Nephron progenitor cell (in vitro differentiated cells): ENCODE measurements at regions not wholly inside any gene's neighbourhood (a gene's known extent, or its start where the extent isn't known, plus 50 kb on each side); places are given as distances from the start of the nearest gene placed in this dataset.

Experiments used
- DNase-seq: peaks from one replicate; pipeline ENCODE4 v3.0.0; 2021
- H3K27ac Mint-ChIP-seq: 2 replicates; pipeline ENCODE4 v1.8.0; 2021; ENCODE audit warnings: mild to moderate bottlenecking, moderate library complexity, mixed read lengths
- H3K27me3 Mint-ChIP-seq: 2 replicates; pipeline ENCODE4 v1.8.0; 2021; ENCODE audit warnings: mild to moderate bottlenecking, low read depth, mixed read lengths; ENCODE audit not compliant: poor library complexity
- H3K36me3 Mint-ChIP-seq: 2 replicates; pipeline ENCODE4 v1.8.0; 2021; ENCODE audit warnings: low read depth, mixed read lengths
- H3K4me1 Mint-ChIP-seq: 2 replicates; pipeline ENCODE4 v1.8.0; 2021; ENCODE audit warnings: mixed read lengths
- H3K4me3 Mint-ChIP-seq: 2 replicates; pipeline ENCODE4 v1.8.0; 2021; ENCODE audit warnings: mild to moderate bottlenecking, moderate library complexity, mixed read lengths
- H3K9me3 Mint-ChIP-seq: 2 replicates; pipeline ENCODE4 v1.8.0; 2021; ENCODE audit warnings: mild to moderate bottlenecking, moderate library complexity, mixed read lengths
- CTCF ChIP-seq: fragments of 200-600 bp; sonication (generic); IDR thresholded peaks from 2 replicates; pipeline ENCODE4 v1.5.0; 2021; ENCODE audit warnings: antibody characterized with exemption

DNA sequence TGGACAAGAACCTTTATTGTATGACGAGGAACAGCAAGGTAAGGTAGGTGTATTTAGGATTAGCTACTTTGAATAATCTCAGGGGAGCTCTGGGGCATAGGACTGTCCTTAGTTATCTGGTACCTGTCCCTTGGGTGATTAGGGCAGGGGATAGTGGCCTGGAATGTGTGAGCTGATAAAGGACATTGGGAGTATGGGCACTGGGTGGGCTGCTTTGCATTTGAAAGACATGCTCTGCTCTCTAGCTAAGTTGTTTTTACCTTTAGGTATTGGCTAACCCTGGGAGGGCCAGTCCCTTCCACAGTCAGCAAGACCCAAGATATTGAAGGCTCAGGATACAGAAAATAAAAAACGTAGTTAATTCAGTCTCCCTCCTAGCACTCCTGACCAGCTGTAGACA, 282.8 kb upstream of the C9orf72 start:
- Mint-ChIP-seq H3K36me3 (no peaks in the 10 kb centered on the region), H3K4me3 (no peak overlapping the region)

GRCh38 chr9:27856748-27857147, 283.5 kb upstream of the C9orf72 start:
- no peak for DNase-seq
- Mint-ChIP-seq H3K4me3 (no peak overlapping the region), H3K36me3 (no peaks in the 10 kb centered on the region), H3K9me3 (no peaks in the 10 kb centered on the region), H3K4me1 (no peaks in the 10 kb centered on the region), H3K27ac (no peak overlapping the region), H3K27me3 (peaks cover 4% of the 10 kb centered on the region)
- TF ChIP-seq CTCF = no peak

More for the DNA sequence above, 282.8 kb upstream of the C9orf72 start:
- Mint-ChIP-seq H3K4me1 (peaks cover 5% of the 10 kb centered on the region), H3K27me3 (peaks cover 4% of the 10 kb centered on the region), H3K9me3 (no peaks in the 10 kb centered on the region), H3K27ac (no peak overlapping the region)
- DNase-seq = no peak
- TF ChIP-seq CTCF = no peak

GRCh38 chr9:27861887-27862286, 288.6 kb upstream of the C9orf72 start:
- no peaks in the 10 kb centered on the region for H3K27me3 Mint-ChIP-seq
- no peaks in the 10 kb centered on the region for H3K36me3 Mint-ChIP-seq
- DNase-seq = no peak
- no peak overlapping the region for H3K27ac Mint-ChIP-seq
- H3K4me1 Mint-ChIP-seq = peaks cover 7% of the 10 kb centered on the region
- no peak overlapping the region for H3K4me3 Mint-ChIP-seq
- TF ChIP-seq CTCF = no peak
- no peaks in the 10 kb centered on the region for H3K9me3 Mint-ChIP-seq

- no peaks in the 10 kb centered on the region for H3K36me3 Mint-ChIP-seq
- TF ChIP-seq CTCF = no peak
- H3K27ac Mint-ChIP-seq = no peak overlapping the region
- DNase-seq = no peak
- H3K4me1 Mint-ChIP-seq = peaks cover 7% of the 10 kb centered on the region
- H3K9me3 Mint-ChIP-seq = no peaks in the 10 kb centered on the region
- H3K4me3 Mint-ChIP-seq = no peak overlapping the region
- H3K27me3 Mint-ChIP-seq = no peaks in the 10 kb centered on the region
Observed at GRCh38 chr9:27864644-27865438, 291.6 kb upstream of the C9orf72 start.

DNA sequence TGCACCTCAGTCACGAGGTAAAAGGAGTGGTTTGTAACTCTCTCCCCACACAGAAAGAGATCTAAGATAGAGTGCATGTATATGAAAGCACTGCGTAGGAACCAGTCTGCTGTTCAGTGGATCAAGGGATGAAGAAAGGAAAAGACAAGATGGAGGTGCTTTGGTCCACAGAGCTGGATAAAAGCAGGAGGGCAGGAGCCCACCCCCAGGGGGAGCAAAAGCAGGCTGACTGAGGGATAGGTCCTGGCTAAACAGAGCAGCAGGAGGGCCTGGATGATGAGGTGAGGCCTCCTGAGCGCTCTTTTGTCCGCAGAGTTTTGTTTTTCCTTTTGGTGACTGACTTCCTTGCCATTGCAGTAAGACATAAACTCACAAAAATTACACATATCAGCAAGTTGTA, 293.5 kb upstream of the C9orf72 start:
- Mint-ChIP-seq H3K9me3 (peaks cover 12% of the 10 kb centered on the region), H3K27ac (no peak overlapping the region), H3K4me1 (peaks cover 7% of the 10 kb centered on the region), H3K36me3 (peaks cover 1% of the 10 kb centered on the region), H3K4me3 (no peak overlapping the region), H3K27me3 (no peaks in the 10 kb centered on the region)
- no peak for DNase-seq
- TF ChIP-seq CTCF = no peak

GRCh38 chr9:27870404-27870803, 297.1 kb upstream of the C9orf72 start:
- no peak for DNase-seq

More at GRCh38 chr9:27870404-27870803, 297.1 kb upstream of the C9orf72 start:
- Mint-ChIP-seq H3K27ac (no peak overlapping the region), H3K27me3 (no peaks in the 10 kb centered on the region), H3K4me1 (peaks cover 2% of the 10 kb centered on the region), H3K36me3 (peaks cover 6% of the 10 kb centered on the region), H3K4me3 (no peak overlapping the region), H3K9me3 (peaks cover 24% of the 10 kb centered on the region)
- TF ChIP-seq CTCF = no peak
